ENCODE measurements at regions not wholly inside any gene's neighbourhood (a gene's known extent, or its start where the extent isn't known, plus 50 kb on each side); places are given as distances from the start of the nearest gene placed in this dataset.

DNA sequence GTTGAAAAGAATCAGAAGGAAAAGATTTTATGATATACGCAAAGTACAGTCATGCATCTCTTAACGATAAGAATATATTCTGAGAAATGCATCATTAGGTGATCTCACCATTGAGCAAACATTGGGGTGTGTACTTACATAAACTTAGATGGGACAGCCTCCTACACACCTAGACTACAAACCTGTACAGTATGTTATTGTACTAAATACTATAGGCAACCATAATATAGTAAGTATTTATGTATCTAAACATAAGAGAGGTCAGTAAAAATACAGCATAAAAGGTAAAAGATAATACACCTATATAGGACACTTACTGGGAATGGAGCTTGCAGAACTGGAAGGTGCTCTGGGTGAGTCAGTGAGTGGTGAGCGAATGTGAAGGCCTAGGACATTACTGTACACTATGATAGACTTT, 254.6 kb downstream of the SPRY2 start:
- TF ChIP-seq, protein P1, sequence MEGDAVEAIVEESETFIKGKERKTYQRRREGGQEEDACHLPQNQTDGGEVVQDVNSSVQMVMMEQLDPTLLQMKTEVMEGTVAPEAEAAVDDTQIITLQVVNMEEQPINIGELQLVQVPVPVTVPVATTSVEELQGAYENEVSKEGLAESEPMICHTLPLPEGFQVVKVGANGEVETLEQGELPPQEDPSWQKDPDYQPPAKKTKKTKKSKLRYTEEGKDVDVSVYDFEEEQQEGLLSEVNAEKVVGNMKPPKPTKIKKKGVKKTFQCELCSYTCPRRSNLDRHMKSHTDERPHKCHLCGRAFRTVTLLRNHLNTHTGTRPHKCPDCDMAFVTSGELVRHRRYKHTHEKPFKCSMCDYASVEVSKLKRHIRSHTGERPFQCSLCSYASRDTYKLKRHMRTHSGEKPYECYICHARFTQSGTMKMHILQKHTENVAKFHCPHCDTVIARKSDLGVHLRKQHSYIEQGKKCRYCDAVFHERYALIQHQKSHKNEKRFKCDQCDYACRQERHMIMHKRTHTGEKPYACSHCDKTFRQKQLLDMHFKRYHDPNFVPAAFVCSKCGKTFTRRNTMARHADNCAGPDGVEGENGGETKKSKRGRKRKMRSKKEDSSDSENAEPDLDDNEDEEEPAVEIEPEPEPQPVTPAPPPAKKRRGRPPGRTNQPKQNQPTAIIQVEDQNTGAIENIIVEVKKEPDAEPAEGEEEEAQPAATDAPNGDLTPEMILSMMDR (optimal IDR thresholded peaks at IDR 0.05 in 1 of 3, IDR thresholded peaks at IDR 0.05 in 1 of 3, conservative IDR thresholded peaks at IDR 0.05 in 1 of 3; ENCODE audit: extremely low read depth in 1 of 3, insufficient read depth in 2 of 3, low read length in 3 of 3) = no peak
- TF ChIP-seq EZH2 (IDR thresholded peaks at IDR 0.05; ENCODE audit: low read length) = no peak

Data from keratinocyte (primary cell).